ENCODE measurements at regions not wholly inside any gene's neighbourhood (a gene's known extent, or its start where the extent isn't known, plus 50 kb on each side); places are given as distances from the start of the nearest gene placed in this dataset.

DNA sequence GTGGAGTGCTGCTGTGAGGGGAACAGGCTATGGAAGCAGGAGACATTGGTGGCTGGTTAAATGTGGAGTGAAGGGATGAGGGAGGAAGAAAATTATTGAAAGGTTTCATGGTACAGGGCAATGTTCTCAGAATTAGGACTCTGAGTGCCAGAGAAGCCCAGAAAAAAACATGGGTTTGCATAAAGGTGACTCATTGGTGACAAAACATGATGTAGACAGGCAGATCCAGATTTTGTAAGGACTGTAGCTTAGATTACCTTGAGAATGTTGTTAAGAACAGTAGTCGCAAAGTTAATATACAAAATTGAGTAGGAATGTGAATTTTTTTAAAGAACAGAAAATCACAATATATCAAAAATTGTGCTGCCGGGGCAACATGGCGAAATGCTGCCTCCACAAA, 134.9 kb upstream of the ZNF438 start:
- no peak overlapping the region for H3K4me3 Mint-ChIP-seq
- TF ChIP-seq ZNF331 (CRISPR knock-in tag; IDR thresholded peaks at IDR 0.05; ENCODE audit: low read depth), result no peak
- TF ChIP-seq, protein P1, sequence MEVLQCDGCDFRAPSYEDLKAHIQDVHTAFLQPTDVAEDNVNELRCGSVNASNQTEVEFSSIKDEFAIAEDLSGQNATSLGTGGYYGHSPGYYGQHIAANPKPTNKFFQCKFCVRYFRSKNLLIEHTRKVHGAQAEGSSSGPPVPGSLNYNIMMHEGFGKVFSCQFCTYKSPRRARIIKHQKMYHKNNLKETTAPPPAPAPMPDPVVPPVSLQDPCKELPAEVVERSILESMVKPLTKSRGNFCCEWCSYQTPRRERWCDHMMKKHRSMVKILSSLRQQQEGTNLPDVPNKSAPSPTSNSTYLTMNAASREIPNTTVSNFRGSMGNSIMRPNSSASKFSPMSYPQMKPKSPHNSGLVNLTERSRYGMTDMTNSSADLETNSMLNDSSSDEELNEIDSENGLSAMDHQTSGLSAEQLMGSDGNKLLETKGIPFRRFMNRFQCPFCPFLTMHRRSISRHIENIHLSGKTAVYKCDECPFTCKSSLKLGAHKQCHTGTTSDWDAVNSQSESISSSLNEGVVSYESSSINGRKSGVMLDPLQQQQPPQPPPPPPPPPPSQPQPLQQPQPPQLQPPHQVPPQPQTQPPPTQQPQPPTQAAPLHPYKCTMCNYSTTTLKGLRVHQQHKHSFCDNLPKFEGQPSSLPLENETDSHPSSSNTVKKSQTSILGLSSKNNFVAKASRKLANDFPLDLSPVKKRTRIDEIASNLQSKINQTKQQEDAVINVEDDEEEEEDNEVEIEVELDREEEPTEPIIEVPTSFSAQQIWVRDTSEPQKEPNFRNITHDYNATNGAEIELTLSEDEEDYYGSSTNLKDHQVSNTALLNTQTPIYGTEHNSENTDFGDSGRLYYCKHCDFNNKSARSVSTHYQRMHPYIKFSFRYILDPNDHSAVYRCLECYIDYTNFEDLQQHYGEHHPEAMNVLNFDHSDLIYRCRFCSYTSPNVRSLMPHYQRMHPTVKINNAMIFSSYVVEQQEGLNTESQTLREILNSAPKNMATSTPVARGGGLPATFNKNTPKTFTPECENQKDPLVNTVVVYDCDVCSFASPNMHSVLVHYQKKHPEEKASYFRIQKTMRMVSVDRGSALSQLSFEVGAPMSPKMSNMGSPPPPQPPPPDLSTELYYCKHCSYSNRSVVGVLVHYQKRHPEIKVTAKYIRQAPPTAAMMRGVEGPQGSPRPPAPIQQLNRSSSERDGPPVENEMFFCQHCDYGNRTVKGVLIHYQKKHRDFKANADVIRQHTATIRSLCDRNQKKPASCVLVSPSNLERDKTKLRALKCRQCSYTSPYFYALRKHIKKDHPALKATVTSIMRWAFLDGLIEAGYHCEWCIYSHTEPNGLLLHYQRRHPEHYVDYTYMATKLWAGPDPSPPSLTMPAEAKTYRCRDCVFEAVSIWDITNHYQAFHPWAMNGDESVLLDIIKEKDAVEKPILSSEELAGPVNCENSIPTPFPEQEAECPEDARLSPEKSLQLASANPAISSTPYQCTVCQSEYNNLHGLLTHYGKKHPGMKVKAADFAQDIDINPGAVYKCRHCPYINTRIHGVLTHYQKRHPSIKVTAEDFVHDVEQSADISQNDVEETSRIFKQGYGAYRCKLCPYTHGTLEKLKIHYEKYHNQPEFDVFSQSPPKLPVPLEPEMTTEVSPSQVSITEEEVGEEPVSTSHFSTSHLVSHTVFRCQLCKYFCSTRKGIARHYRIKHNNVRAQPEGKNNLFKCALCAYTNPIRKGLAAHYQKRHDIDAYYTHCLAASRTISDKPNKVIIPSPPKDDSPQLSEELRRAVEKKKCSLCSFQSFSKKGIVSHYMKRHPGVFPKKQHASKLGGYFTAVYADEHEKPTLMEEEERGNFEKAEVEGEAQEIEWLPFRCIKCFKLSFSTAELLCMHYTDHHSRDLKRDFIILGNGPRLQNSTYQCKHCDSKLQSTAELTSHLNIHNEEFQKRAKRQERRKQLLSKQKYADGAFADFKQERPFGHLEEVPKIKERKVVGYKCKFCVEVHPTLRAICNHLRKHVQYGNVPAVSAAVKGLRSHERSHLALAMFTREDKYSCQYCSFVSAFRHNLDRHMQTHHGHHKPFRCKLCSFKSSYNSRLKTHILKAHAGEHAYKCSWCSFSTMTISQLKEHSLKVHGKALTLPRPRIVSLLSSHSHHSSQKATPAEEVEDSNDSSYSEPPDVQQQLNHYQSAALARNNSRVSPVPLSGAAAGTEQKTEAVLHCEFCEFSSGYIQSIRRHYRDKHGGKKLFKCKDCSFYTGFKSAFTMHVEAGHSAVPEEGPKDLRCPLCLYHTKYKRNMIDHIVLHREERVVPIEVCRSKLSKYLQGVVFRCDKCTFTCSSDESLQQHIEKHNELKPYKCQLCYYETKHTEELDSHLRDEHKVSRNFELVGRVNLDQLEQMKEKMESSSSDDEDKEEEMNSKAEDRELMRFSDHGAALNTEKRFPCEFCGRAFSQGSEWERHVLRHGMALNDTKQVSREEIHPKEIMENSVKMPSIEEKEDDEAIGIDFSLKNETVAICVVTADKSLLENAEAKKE (CRISPR knock-in tag; IDR thresholded peaks at IDR 0.05), result no peak
- no peak for TF ChIP-seq ZNF114 (CRISPR knock-in tag; IDR thresholded peaks at IDR 0.05)
- TF ChIP-seq CTCF (conservative IDR thresholded peaks at IDR 0.05; ENCODE audit: low read depth in 2 of 2), result no peak
- TF ChIP-seq CREB1 (CRISPR knock-in tag; IDR thresholded peaks at IDR 0.05; ENCODE audit: low read depth), result no peak
- no peak for TF ChIP-seq NANOG (IDR thresholded peaks at IDR 0.05; ENCODE audit: borderline replicate concordance)
- no peak for TF ChIP-seq STAT1 (IDR thresholded peaks at IDR 0.05; ENCODE audit: unreplicated experiment)
- TF ChIP-seq JUNB (IDR thresholded peaks at IDR 0.05; ENCODE audit: unreplicated experiment), result no peak
- TF ChIP-seq POLR2AphosphoS5 (IDR thresholded peaks at IDR 0.05; ENCODE audit: low read depth), result no peak
- TF ChIP-seq, protein P2, sequence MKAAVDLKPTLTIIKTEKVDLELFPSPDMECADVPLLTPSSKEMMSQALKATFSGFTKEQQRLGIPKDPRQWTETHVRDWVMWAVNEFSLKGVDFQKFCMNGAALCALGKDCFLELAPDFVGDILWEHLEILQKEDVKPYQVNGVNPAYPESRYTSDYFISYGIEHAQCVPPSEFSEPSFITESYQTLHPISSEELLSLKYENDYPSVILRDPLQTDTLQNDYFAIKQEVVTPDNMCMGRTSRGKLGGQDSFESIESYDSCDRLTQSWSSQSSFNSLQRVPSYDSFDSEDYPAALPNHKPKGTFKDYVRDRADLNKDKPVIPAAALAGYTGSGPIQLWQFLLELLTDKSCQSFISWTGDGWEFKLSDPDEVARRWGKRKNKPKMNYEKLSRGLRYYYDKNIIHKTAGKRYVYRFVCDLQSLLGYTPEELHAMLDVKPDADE (IDR thresholded peaks at IDR 0.05), result no peak
- TF ChIP-seq, protein P3, sequence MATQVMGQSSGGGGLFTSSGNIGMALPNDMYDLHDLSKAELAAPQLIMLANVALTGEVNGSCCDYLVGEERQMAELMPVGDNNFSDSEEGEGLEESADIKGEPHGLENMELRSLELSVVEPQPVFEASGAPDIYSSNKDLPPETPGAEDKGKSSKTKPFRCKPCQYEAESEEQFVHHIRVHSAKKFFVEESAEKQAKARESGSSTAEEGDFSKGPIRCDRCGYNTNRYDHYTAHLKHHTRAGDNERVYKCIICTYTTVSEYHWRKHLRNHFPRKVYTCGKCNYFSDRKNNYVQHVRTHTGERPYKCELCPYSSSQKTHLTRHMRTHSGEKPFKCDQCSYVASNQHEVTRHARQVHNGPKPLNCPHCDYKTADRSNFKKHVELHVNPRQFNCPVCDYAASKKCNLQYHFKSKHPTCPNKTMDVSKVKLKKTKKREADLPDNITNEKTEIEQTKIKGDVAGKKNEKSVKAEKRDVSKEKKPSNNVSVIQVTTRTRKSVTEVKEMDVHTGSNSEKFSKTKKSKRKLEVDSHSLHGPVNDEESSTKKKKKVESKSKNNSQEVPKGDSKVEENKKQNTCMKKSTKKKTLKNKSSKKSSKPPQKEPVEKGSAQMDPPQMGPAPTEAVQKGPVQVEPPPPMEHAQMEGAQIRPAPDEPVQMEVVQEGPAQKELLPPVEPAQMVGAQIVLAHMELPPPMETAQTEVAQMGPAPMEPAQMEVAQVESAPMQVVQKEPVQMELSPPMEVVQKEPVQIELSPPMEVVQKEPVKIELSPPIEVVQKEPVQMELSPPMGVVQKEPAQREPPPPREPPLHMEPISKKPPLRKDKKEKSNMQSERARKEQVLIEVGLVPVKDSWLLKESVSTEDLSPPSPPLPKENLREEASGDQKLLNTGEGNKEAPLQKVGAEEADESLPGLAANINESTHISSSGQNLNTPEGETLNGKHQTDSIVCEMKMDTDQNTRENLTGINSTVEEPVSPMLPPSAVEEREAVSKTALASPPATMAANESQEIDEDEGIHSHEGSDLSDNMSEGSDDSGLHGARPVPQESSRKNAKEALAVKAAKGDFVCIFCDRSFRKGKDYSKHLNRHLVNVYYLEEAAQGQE (IDR thresholded peaks at IDR 0.05; ENCODE audit: unreplicated experiment), result no peak
- TF ChIP-seq EZH2phosphoT487 (IDR thresholded peaks at IDR 0.05; ENCODE audit: unreplicated experiment), result no peak
- TF ChIP-seq EZH2 (IDR thresholded peaks at IDR 0.05; ENCODE audit: low read depth, unreplicated experiment), result no peak
- DNase-seq (ENCODE audit: low spot score), result no peak
- Histone ChIP-seq H3K4me2 (no peak overlapping the region), H4K20me1 (replicated peaks; ENCODE audit: insufficient read depth) (no peaks in the 10 kb centered on the region), H3K9me2 (ENCODE audit: insufficient read depth) (no peaks in the 10 kb centered on the region), H3K27ac (ENCODE audit: low read depth) (no peak overlapping the region), H3K4me1 (ENCODE audit: insufficient read depth) (no peaks in the 10 kb centered on the region), H2AFZ (no peak overlapping the region), H3K36me3 (ENCODE audit: insufficient read depth) (no peaks in the 10 kb centered on the region), H3K27me3 (ENCODE audit: insufficient read depth) (no peaks in the 10 kb centered on the region), H3K79me2 (replicated peaks; ENCODE audit: insufficient read depth) (no peaks in the 10 kb centered on the region), H3F3A (replicated peaks; ENCODE audit: low read depth) (no peaks in the 10 kb centered on the region), H3K4me3 (no peak overlapping the region)
- H3K9me3 Mint-ChIP-seq, result peaks cover 12% of the 10 kb centered on the region
- H3K27ac Mint-ChIP-seq, result no peak overlapping the region
- no peaks in the 10 kb centered on the region for H3K4me1 Mint-ChIP-seq
- H3K27me3 Mint-ChIP-seq (ENCODE audit: insufficient read depth, low read depth, poor library complexity), result peaks cover 3% of the 10 kb centered on the region
- peaks cover 3% of the 10 kb centered on the region; the same call in 1 of the 3 replicates for H3K36me3 Mint-ChIP-seq (ENCODE audit: low read depth)
- no peak for ATAC-seq
